Fibroblast of pulmonary artery (primary cell): ENCODE measurements at regions not wholly inside any gene's neighbourhood (a gene's known extent, or its start where the extent isn't known, plus 50 kb on each side); places are given as distances from the start of the nearest gene placed in this dataset.

ENCODE experiments used
- DNase-seq: peaks from one replicate; pipeline ENCODE4 v3.0.0-alpha.2; 2010; ENCODE audit warnings: low read depth
- H3K4me3 ChIP-seq: replicated peaks from 2 replicates; pipeline ENCODE4 v1.5.1; 2011; ENCODE audit warnings: low read depth, mild to moderate bottlenecking, control low read depth, low read length, moderate library complexity
- TF ChIP-seq, protein P1 (sequence below): IDR thresholded peaks from 2 replicates; pipeline ENCODE4 v1.5.1; 2011; ENCODE audit warnings: mild to moderate bottlenecking, control low read depth, low read length, inconsistent platforms; ENCODE audit errors: missing control alignments

GRCh38 chr12:114598111-114598510, 85.9 kb downstream of the TBX3 start:
- TF ChIP-seq, protein P1, sequence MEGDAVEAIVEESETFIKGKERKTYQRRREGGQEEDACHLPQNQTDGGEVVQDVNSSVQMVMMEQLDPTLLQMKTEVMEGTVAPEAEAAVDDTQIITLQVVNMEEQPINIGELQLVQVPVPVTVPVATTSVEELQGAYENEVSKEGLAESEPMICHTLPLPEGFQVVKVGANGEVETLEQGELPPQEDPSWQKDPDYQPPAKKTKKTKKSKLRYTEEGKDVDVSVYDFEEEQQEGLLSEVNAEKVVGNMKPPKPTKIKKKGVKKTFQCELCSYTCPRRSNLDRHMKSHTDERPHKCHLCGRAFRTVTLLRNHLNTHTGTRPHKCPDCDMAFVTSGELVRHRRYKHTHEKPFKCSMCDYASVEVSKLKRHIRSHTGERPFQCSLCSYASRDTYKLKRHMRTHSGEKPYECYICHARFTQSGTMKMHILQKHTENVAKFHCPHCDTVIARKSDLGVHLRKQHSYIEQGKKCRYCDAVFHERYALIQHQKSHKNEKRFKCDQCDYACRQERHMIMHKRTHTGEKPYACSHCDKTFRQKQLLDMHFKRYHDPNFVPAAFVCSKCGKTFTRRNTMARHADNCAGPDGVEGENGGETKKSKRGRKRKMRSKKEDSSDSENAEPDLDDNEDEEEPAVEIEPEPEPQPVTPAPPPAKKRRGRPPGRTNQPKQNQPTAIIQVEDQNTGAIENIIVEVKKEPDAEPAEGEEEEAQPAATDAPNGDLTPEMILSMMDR, result no peak
- no peak overlapping the region for H3K4me3 ChIP-seq
- no peak for DNase-seq

- H3K4me3 ChIP-seq, result no peak overlapping the region
- DNase-seq, result no peak
- TF ChIP-seq, protein P1, result no peak
These were observed 91.0 kb downstream of the TBX3 start for GRCh38 chr12:114592946-114593345.

DNA sequence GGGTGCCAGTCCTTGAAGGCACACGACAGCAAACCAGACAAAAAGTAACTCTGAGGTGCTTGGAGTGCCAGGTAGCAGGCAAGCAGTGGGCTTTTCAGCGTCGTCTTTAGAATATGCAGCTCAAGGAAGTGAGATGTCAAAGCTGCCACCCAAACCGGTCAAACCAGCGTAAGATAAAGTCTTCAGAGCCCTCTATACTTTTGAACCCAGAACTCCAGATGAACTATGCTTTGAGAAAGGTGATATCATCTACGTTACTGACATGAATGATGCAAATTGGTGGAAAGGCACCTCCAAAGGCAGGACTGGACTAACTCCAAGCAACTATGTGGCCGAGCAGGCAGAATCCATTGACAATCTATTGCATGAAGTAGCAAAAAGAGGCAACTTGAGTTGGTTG, 95.9 kb downstream of the TBX3 start:
- H3K4me3 ChIP-seq, result no peak overlapping the region
- TF ChIP-seq, protein P1, result no peak
- no peak for DNase-seq

DNA sequence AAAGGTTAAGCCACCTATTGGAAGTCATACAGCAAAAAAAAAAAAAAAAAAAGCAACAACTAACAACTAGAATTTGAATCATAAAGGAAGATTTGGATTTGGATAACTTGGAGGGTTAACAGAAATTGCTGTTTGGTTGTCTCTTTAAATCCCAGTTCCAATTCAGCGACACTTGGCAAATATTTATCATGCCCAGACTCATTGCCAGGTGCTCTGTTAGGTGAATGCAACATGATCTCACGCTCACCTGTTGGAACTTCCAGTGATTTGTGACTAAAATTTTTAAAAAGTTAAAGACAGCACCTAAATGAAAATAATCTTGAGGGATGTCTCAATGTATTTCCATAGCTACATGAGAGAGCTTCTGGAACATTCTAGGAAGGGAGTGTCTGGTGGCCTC, 103.7 kb downstream of the TBX3 start:
- DNase-seq, result no peak
- H3K4me3 ChIP-seq, result no peak overlapping the region
- TF ChIP-seq, protein P1, result no peak

DNA sequence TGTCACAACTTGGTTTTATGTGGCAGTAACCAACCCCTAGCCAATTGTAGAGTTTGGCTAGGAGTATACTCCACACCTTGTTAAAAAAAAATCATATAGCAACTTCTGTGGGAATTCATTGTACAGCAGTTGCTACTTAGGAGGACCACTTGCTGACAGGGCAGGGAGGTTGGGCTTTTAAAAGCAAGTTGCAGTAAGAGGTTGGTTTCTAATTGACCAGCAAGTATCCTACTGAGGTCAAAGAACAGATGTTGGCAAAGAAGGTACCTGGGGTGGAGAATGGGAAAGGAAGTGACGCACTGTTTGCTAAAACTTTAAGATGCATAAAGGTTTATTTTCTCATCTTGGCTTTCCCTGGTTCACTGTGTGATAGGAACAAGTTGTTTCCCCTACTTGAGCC, 104.6 kb downstream of the TBX3 start:
- TF ChIP-seq, protein P1, result no peak
- no peak overlapping the region for H3K4me3 ChIP-seq
- no peak for DNase-seq

DNA sequence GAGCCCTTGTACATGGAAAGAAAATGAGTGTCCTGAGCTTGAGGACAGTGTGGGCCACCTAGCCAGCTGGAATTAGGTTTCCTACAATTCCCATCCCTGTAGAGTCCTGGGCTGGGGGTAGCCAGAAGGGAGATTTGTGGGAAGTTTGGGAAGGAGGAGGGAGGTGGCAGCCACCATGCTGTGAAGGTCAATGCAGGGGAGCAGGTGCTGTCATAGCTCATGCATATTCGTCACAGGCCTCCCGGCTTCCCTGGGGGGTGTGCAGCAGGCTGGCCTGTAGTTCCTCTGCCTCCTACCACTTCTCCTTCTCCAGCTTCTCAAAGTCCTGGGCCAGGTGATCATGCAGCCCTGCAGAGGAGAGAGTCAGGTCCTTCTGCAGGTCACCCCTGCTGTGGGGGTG, 121.3 kb downstream of the TBX3 start:
- TF ChIP-seq, protein P1, result no peak
- DNase-seq, result no peak
- no peak overlapping the region for H3K4me3 ChIP-seq

GRCh38 chr12:114555451-114555850, 128.5 kb downstream of the TBX3 start:
- TF ChIP-seq, protein P1, result no peak
- DNase-seq, result no peak

More at GRCh38 chr12:114555451-114555850, 128.5 kb downstream of the TBX3 start:
- no peak overlapping the region for H3K4me3 ChIP-seq
